ENCODE measurements at regions not wholly inside any gene's neighbourhood (a gene's known extent, or its start where the extent isn't known, plus 50 kb on each side); places are given as distances from the start of the nearest gene placed in this dataset.

- DNase-seq (ENCODE audit: low spot score) = no peak
- H3K9me3 Mint-ChIP-seq (ENCODE audit: unreplicated experiment) = no peaks in the 10 kb centered on the region
- no peaks in the 10 kb centered on the region for H3K27me3 Mint-ChIP-seq (ENCODE audit: unreplicated experiment)
- H3K4me3 Mint-ChIP-seq (ENCODE audit: unreplicated experiment) = no peak overlapping the region
- no peaks in the 10 kb centered on the region for H3K36me3 Mint-ChIP-seq (ENCODE audit: low read depth, unreplicated experiment)
- no peak for TF ChIP-seq CTCF (IDR thresholded peaks at IDR 0.05; ENCODE audit: unreplicated experiment)
- no peak overlapping the region for H3K27ac Mint-ChIP-seq (ENCODE audit: unreplicated experiment)
- peaks cover 1% of the 10 kb centered on the region for H3K4me1 Mint-ChIP-seq (ENCODE audit: unreplicated experiment)
Observed at GRCh38 chr12:69056743-69057515, 124.0 kb upstream of the CPM start.

GRCh38 chr12:69057742-69058141 is 124.8 kb upstream of the CPM start:
- DNase-seq (ENCODE audit: low spot score) = no peak
- TF ChIP-seq CTCF (IDR thresholded peaks at IDR 0.05; ENCODE audit: unreplicated experiment) = no peak
- peaks cover 3% of the 10 kb centered on the region for H3K4me1 Mint-ChIP-seq (ENCODE audit: unreplicated experiment)
- no peak overlapping the region for H3K4me3 Mint-ChIP-seq (ENCODE audit: unreplicated experiment)
- no peaks in the 10 kb centered on the region for H3K36me3 Mint-ChIP-seq (ENCODE audit: low read depth, unreplicated experiment)
- no peak overlapping the region for H3K27ac Mint-ChIP-seq (ENCODE audit: unreplicated experiment)
- no peaks in the 10 kb centered on the region for H3K27me3 Mint-ChIP-seq (ENCODE audit: unreplicated experiment)
- H3K9me3 Mint-ChIP-seq (ENCODE audit: unreplicated experiment) = no peaks in the 10 kb centered on the region

- DNase-seq (ENCODE audit: low spot score) = no peak
- Mint-ChIP-seq H3K4me1 (ENCODE audit: unreplicated experiment) (peaks cover 3% of the 10 kb centered on the region), H3K36me3 (ENCODE audit: low read depth, unreplicated experiment) (no peaks in the 10 kb centered on the region), H3K4me3 (ENCODE audit: unreplicated experiment) (no peak overlapping the region), H3K9me3 (ENCODE audit: unreplicated experiment) (no peaks in the 10 kb centered on the region), H3K27me3 (ENCODE audit: unreplicated experiment) (no peaks in the 10 kb centered on the region), H3K27ac (ENCODE audit: unreplicated experiment) (no peak overlapping the region)
- TF ChIP-seq CTCF (IDR thresholded peaks at IDR 0.05; ENCODE audit: unreplicated experiment) = no peak
Observed at GRCh38 chr12:69059465-69060457, 126.8 kb upstream of the CPM start.

- Mint-ChIP-seq H3K4me3 (ENCODE audit: unreplicated experiment) (no peak overlapping the region), H3K9me3 (ENCODE audit: unreplicated experiment) (no peaks in the 10 kb centered on the region), H3K4me1 (ENCODE audit: unreplicated experiment) (peaks cover 3% of the 10 kb centered on the region), H3K27me3 (ENCODE audit: unreplicated experiment) (no peaks in the 10 kb centered on the region), H3K27ac (ENCODE audit: unreplicated experiment) (no peak overlapping the region), H3K36me3 (ENCODE audit: low read depth, unreplicated experiment) (no peaks in the 10 kb centered on the region)
- DNase-seq (ENCODE audit: low spot score) = no peak
- TF ChIP-seq CTCF (IDR thresholded peaks at IDR 0.05; ENCODE audit: unreplicated experiment) = no peak
Observed at GRCh38 chr12:69061574-69061973, 128.6 kb upstream of the CPM start.
